K562 (cell line): ENCODE measurements at regions not wholly inside any gene's neighbourhood (a gene's known extent, or its start where the extent isn't known, plus 50 kb on each side); places are given as distances from the start of the nearest gene placed in this dataset.

Experiments
- BRD9 ChIP-seq: fragments of 450-650 bp; IDR thresholded peaks from 2 replicates; pipeline ENCODE4 v1.6.1; 2018; ENCODE audit warnings: low read depth; ENCODE audit not compliant: partially characterized antibody
- NCOA6 ChIP-seq: fragments of 450-650 bp; IDR thresholded peaks from 2 replicates; pipeline ENCODE4 v1.6.1; 2017; ENCODE audit warnings: mild to moderate bottlenecking
- ZNF699 ChIP-seq: fragments of 250-450 bp; sonication (Bioruptor Pico); IDR thresholded peaks from 2 replicates; pipeline ENCODE4 v1.8.0; 2021; ENCODE audit warnings: mild to moderate bottlenecking, moderate library complexity; ENCODE audit not compliant: insufficient replicate concordance
- TF ChIP-seq, protein P1 (sequence below): fragments of 250-450 bp; sonication (Bioruptor Pico); IDR thresholded peaks from 2 replicates; pipeline ENCODE4 v1.4.0; 2020
- TF ChIP-seq, protein P2 (sequence below): fragments of 250-450 bp; sonication (Bioruptor Pico); IDR thresholded peaks from 2 replicates; pipeline ENCODE4 v1.8.0; 2021; ENCODE audit warnings: borderline replicate concordance, mild to moderate bottlenecking, moderate library complexity; ENCODE audit not compliant: poor library complexity, severe bottlenecking

GRCh38 chr9:10806868-10807267, 194.1 kb upstream of the PTPRD start (continued):
- TF ChIP-seq, protein P1, sequence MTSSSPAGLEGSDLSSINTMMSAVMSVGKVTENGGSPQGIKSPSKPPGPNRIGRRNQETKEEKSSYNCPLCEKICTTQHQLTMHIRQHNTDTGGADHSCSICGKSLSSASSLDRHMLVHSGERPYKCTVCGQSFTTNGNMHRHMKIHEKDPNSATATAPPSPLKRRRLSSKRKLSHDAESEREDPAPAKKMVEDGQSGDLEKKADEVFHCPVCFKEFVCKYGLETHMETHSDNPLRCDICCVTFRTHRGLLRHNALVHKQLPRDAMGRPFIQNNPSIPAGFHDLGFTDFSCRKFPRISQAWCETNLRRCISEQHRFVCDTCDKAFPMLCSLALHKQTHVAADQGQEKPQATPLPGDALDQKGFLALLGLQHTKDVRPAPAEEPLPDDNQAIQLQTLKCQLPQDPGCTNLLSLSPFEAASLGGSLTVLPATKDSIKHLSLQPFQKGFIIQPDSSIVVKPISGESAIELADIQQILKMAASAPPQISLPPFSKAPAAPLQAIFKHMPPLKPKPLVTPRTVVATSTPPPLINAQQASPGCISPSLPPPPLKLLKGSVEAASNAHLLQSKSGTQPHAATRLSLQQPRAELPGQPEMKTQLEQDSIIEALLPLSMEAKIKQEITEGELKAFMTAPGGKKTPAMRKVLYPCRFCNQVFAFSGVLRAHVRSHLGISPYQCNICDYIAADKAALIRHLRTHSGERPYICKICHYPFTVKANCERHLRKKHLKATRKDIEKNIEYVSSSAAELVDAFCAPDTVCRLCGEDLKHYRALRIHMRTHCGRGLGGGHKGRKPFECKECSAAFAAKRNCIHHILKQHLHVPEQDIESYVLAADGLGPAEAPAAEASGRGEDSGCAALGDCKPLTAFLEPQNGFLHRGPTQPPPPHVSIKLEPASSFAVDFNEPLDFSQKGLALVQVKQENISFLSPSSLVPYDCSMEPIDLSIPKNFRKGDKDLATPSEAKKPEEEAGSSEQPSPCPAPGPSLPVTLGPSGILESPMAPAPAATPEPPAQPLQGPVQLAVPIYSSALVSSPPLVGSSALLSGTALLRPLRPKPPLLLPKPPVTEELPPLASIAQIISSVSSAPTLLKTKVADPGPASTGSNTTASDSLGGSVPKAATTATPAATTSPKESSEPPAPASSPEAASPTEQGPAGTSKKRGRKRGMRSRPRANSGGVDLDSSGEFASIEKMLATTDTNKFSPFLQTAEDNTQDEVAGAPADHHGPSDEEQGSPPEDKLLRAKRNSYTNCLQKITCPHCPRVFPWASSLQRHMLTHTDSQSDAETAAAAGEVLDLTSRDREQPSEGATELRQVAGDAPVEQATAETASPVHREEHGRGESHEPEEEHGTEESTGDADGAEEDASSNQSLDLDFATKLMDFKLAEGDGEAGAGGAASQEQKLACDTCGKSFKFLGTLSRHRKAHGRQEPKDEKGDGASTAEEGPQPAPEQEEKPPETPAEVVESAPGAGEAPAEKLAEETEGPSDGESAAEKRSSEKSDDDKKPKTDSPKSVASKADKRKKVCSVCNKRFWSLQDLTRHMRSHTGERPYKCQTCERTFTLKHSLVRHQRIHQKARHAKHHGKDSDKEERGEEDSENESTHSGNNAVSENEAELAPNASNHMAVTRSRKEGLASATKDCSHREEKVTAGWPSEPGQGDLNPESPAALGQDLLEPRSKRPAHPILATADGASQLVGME (CRISPR knock-in tag), result no peak
- TF ChIP-seq ZNF699 (CRISPR knock-in tag), result no peak
- TF ChIP-seq BRD9, result no peak
- TF ChIP-seq NCOA6, result no peak
- TF ChIP-seq, protein P2, sequence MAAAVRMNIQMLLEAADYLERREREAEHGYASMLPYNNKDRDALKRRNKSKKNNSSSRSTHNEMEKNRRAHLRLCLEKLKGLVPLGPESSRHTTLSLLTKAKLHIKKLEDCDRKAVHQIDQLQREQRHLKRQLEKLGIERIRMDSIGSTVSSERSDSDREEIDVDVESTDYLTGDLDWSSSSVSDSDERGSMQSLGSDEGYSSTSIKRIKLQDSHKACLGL (CRISPR knock-in tag), result no peak
